NCI-H1092 (cell line): ENCODE measurements at regions not wholly inside any gene's neighbourhood (a gene's known extent, or its start where the extent isn't known, plus 50 kb on each side); places are given as distances from the start of the nearest gene placed in this dataset.

ENCODE experiments used
- DNase-seq: peaks from one replicate; lab custom pipeline; 2025; lab: John Stamatoyannopoulos, UW

GRCh38 chr22:22802339-22802970 lies 85.2 kb upstream of the IGLL5 start:
- DNase-seq: no peak

GRCh38 chr22:22803285-22803853 lies 84.2 kb upstream of the IGLL5 start:
- no peak for DNase-seq

- no peak for DNase-seq
Observed at GRCh38 chr22:22810018-22810427, 77.6 kb upstream of the IGLL5 start.

- DNase-seq: no peak
Observed at GRCh38 chr22:22810471-22810870, 77.1 kb upstream of the IGLL5 start.

- DNase-seq: no peak
Observed at GRCh38 chr22:22811016-22812009, 76.3 kb upstream of the IGLL5 start.

- DNase-seq: no peak
Observed at GRCh38 chr22:22812031-22812905, 75.3 kb upstream of the IGLL5 start.

GRCh38 chr22:22813126-22814075 lies 74.2 kb upstream of the IGLL5 start:
- no peak for DNase-seq

- no peak for DNase-seq
Observed at GRCh38 chr22:22814666-22815396, 72.8 kb upstream of the IGLL5 start.

GRCh38 chr22:22815397-22816170 lies 72.0 kb upstream of the IGLL5 start:
- DNase-seq: no peak

- no peak for DNase-seq
Observed at GRCh38 chr22:22816171-22816514, 71.5 kb upstream of the IGLL5 start.

GRCh38 chr22:22816766-22817410 lies 70.7 kb upstream of the IGLL5 start:
- no peak for DNase-seq

- DNase-seq: no peak
Observed at GRCh38 chr22:22817468-22818201, 70.0 kb upstream of the IGLL5 start.

- no peak for DNase-seq
Observed at GRCh38 chr22:22818202-22818538, 69.4 kb upstream of the IGLL5 start.

- DNase-seq: no peak
Observed at GRCh38 chr22:22818861-22819855, 68.5 kb upstream of the IGLL5 start.

GRCh38 chr22:22820076-22820475 lies 67.5 kb upstream of the IGLL5 start:
- DNase-seq: no peak

- no peak for DNase-seq
Observed at GRCh38 chr22:22820626-22821025, 67.0 kb upstream of the IGLL5 start.

GRCh38 chr22:22821340-22821739 lies 66.3 kb upstream of the IGLL5 start:
- no peak for DNase-seq
